ENCODE measurements at regions not wholly inside any gene's neighbourhood (a gene's known extent, or its start where the extent isn't known, plus 50 kb on each side); places are given as distances from the start of the nearest gene placed in this dataset.
A peak's percentile ranks its signal among the peaks of the same experiment; 100 is the strongest.

DNA sequence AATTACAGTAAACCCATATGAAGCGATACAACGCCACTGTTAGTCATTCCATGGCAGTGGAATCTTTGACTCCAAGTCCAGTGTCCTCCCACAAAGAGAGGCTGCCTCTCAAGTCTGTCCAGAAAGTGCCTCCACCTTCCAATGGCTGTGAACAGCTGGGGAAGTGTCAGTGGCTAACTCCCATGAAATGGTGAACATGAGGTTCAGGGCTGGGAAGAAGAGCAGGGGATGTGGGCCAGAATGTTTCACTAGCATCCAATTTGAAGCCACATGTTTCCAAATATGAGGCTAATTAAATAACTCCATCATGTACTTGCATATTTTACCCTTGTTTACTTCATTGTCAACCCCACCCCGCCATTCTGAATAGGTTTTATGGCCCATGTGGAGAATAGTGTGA lies 53.1 kb upstream of the CHST15 start:
- DNase-seq (ENCODE audit: low read depth), result no peak

DNA sequence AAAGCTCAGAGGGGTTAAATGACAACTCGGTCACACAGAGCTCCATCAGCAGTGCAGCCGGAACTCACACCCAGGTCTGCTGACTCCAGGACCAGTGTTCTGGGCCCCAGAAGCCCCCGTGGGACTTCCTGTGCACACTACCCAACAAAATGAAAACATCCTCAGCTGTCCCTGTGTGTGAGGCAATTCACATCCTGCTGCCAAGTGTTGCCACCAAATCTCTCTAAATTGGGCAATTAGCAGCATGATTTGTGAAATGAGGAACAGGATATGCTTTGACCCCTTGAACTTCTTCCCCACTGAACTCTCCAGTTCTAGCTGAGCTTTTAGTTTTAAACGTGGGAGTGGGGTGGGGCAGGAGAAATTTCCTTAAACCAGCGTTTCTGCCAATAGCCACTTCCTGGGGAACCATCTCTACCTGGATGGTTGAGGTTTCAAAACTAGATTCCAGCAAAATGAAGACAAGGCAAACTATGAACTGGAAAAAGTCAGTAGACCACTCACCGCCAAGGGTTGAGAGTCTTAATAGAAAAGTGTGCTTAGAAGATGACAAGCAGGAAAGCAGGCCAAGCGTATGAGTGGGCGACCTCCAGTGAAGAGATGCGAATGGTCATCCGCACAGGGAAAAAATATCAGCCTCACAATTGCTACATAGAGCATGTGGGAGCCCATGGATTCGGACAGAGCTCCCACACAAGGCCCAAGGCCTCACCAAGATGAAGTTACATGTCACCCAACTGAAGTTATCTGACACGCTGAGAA lies 51.9 kb upstream of the CHST15 start:
- peak; percentile 49 for DNase-seq (ENCODE audit: low read depth)

DNA sequence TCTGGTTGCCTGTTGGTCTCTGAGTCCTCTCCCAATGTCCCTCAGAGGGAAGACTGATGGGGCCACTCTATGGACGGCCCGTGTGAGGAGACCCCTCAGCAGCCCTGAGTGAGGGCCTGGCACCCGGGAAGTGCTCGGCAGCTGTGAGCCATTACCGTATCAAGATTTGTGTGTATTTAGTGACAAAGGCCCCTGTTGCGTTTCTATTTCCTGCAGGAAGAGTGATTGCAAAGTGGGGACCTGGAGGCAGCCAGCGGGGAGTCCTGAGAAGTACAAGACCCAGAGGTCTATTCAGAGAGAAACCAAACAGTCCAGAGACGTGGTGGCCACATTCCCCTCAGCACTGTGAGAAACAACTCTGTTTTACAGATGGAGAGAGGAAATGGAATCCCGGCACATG lies 51.1 kb upstream of the CHST15 start:
- no peak for DNase-seq (ENCODE audit: low read depth)

DNA sequence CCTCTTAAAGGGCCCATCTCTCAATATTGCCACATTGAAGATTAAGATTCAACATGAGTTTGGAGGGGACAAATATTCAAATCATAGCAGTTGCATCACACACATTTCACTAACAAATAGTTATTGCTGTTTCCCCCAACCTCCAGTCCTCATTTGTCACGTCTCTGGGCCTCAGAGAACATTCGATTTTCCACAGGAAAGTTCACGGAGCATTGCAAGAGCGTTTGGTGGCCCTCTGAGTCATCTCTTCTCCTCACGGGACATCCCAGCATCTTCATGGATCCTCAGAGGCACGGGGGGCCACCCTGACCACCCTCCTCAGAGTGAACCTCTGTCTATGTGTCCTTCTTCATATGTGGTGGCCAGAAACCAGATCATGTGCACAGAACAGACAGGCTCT lies 50.3 kb upstream of the CHST15 start:
- DNase-seq (ENCODE audit: low read depth), result no peak
